HepG2 (cell line): ENCODE measurements at regions not wholly inside any gene's neighbourhood (a gene's known extent, or its start where the extent isn't known, plus 50 kb on each side); places are given as distances from the start of the nearest gene placed in this dataset.
A peak's percentile ranks its signal among the peaks of the same experiment; 100 is the strongest.

Source experiments
- ATF5 ChIP-seq: sonication (generic); formaldehyde crosslinking; IDR thresholded peaks from 2 replicates; pipeline ENCODE4 v1.4.0; 2020; ENCODE audit warnings: mild to moderate bottlenecking, low read depth, missing genetic modification reagents
- FOXO4 ChIP-seq: sonication (generic); formaldehyde crosslinking; conservative IDR thresholded peaks from 2 replicates; pipeline ENCODE4 v1.8.1; 2023; ENCODE audit warnings: missing genetic modification reagents
- GFI1 ChIP-seq: sonication (generic); formaldehyde crosslinking; IDR thresholded peaks from 2 replicates; pipeline ENCODE4 v1.5.0; 2020; ENCODE audit warnings: missing genetic modification reagents, mild to moderate bottlenecking, borderline replicate concordance
- HNF4G ChIP-seq, 2 experiments: sonication (generic) in 1 of 2; formaldehyde crosslinking in 1 of 2; IDR thresholded peaks; 2 replicates each; pipeline versions ENCODE4 v1.4.0 to v1.6.1; 2011 to 2020; ENCODE audit warnings: borderline replicate concordance in 2 of 2, low read depth in 2 of 2, mild to moderate bottlenecking in 2 of 2, low read length in 1 of 2, missing genetic modification reagents in 1 of 2, moderate library complexity in 1 of 2
- HNRNPL ChIP-seq: fragments of 200-400 bp; formaldehyde crosslinking; IDR thresholded peaks from 2 replicates; pipeline ENCODE4 v1.6.1; 2017; ENCODE audit warnings: mild to moderate bottlenecking, low read depth, low read length
- NFKB2 ChIP-seq: sonication (generic); formaldehyde crosslinking; IDR thresholded peaks from 2 replicates; pipeline ENCODE4 v1.4.0; 2020; ENCODE audit warnings: missing genetic modification reagents, borderline replicate concordance
- RARA ChIP-seq: IDR thresholded peaks from 2 replicates; pipeline ENCODE4 v1.6.1; 2016; ENCODE audit warnings: missing genetic modification reagents, missing compliant biosample characterization
- RXRA ChIP-seq: sonication (generic); formaldehyde crosslinking; IDR thresholded peaks from 2 replicates; pipeline ENCODE4 v1.5.1; 2020; ENCODE audit warnings: missing genetic modification reagents
- SRF ChIP-seq: IDR thresholded peaks from 2 replicates; pipeline ENCODE4 v1.6.1; 2011; ENCODE audit warnings: mild to moderate bottlenecking, low read depth, low read length, moderate library complexity
- ZMYM3 ChIP-seq: sonication (generic); formaldehyde crosslinking; IDR thresholded peaks from 2 replicates; pipeline ENCODE4 v1.5.1; 2020; ENCODE audit warnings: mild to moderate bottlenecking, missing genetic modification reagents
- ZNF205 ChIP-seq: IDR thresholded peaks from 2 replicates; pipeline ENCODE4 v1.6.1; 2018; ENCODE audit warnings: missing biosample characterization, missing genetic modification reagents
- ZNF263 ChIP-seq: sonication (generic); formaldehyde crosslinking; IDR thresholded peaks from 2 replicates; pipeline ENCODE4 v1.4.0; 2020; ENCODE audit warnings: missing genetic modification reagents
- ZNF501 ChIP-seq: sonication (generic); formaldehyde crosslinking; IDR thresholded peaks from 2 replicates; pipeline ENCODE4 v1.5.1; 2020; ENCODE audit warnings: mild to moderate bottlenecking, moderate library complexity, missing genetic modification reagents
- ZNF557 ChIP-seq: sonication (generic); formaldehyde crosslinking; IDR thresholded peaks from 2 replicates; pipeline ENCODE4 v1.4.0; 2020; ENCODE audit warnings: missing genetic modification reagents
- TF ChIP-seq, protein P1 (sequence below): sonication (generic); formaldehyde crosslinking; IDR thresholded peaks from 2 replicates; pipeline ENCODE4 v1.9.0; 2022; ENCODE audit warnings: missing genetic modification reagents, mild to moderate bottlenecking, borderline replicate concordance
- TF ChIP-seq, protein P2 (sequence below): IDR thresholded peaks from 2 replicates; pipeline ENCODE4 v1.6.1; 2018; ENCODE audit warnings: missing genetic modification reagents, mild to moderate bottlenecking, missing compliant biosample characterization
- TF ChIP-seq, protein P3 (sequence below): sonication (generic); formaldehyde crosslinking; conservative IDR thresholded peaks from 2 replicates; pipeline ENCODE4 v1.4.0; 2020; ENCODE audit warnings: mild to moderate bottlenecking, missing genetic modification reagents, moderate library complexity

DNA sequence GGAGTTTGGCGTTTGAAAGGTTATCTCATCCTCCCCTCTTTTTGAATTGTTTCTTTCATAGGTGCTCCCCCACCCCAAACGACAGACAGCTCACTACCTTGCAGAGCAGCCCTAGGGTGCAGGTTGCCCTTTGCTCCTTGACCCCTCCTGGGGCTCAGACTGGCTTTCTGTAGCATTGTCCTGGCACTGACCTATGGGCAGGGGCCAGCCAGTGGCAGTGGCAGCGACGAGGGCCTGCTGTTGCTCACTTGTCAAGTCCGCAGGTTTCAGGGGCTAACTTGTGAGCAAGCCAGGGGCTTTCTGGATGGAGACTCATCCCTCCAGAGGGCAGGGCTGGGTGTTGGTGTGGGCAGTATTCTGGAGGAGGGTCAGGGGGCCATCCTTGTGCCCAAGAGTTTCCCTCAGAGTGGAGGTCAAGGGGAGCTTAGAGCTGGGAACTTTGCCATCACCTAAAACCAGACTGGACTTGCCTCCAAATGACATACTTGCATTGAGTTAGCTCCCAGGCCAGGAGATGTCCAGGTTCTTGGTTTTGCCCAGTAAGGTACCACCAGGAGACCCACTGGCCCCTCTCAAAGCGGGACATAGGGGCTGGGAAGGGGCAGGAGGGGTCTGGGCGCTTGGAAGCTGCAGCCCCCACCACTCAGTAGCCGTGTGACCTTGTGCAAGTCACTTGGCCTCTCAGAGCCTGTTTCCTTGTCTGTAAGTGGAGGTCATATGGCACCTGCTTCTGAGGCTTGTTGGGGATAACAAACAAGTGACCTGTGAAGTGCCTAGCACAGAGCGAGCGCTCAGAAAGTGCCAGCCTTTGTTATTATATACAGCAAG is 53.5 kb upstream of the CDKN2AIPNL start (continued):
- TF ChIP-seq FOXO4, result 0 out of 2 replicates have a peak, but pooled peaks have one; percentile 40
- 0 out of 2 replicates have a peak, but pooled peaks have one; percentile 6 for TF ChIP-seq NFKB2 (CRISPR knock-in tag)
- TF ChIP-seq HNRNPL, result peak; percentile 92
- TF ChIP-seq SRF, result no peak
- TF ChIP-seq, protein P1, sequence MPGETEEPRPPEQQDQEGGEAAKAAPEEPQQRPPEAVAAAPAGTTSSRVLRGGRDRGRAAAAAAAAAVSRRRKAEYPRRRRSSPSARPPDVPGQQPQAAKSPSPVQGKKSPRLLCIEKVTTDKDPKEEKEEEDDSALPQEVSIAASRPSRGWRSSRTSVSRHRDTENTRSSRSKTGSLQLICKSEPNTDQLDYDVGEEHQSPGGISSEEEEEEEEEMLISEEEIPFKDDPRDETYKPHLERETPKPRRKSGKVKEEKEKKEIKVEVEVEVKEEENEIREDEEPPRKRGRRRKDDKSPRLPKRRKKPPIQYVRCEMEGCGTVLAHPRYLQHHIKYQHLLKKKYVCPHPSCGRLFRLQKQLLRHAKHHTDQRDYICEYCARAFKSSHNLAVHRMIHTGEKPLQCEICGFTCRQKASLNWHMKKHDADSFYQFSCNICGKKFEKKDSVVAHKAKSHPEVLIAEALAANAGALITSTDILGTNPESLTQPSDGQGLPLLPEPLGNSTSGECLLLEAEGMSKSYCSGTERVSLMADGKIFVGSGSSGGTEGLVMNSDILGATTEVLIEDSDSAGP (CRISPR knock-in tag), result peak; percentile 52; the same call in 1 of the 2 replicates
- 0 out of 2 replicates have a peak, but pooled peaks have one; percentile 23 for TF ChIP-seq RXRA (CRISPR knock-in tag)
- TF ChIP-seq GFI1 (CRISPR knock-in tag), result peak; percentile 36
- no peak for TF ChIP-seq ZNF557 (CRISPR knock-in tag)
- peak; percentile 99 for TF ChIP-seq ZNF205 (CRISPR knock-in tag)
- TF ChIP-seq HNF4G (IDR thresholded peaks at IDR 0.05; ENCODE audit: borderline replicate concordance, low read depth, low read length), result peak; percentile 43; the same call in 1 of the 2 replicates
- no peak for TF ChIP-seq HNF4G (CRISPR knock-in tag; IDR thresholded peaks at IDR 0.05; ENCODE audit: borderline replicate concordance, low read depth)
- 0 out of 2 replicates have a peak, but pooled peaks have one; percentile 36 for TF ChIP-seq RARA (CRISPR knock-in tag)
- TF ChIP-seq ZNF263 (CRISPR knock-in tag), result peak; percentile 60; the same call in 1 of the 2 replicates
- peak; percentile 86; the same call in 1 of the 2 replicates for TF ChIP-seq ZMYM3 (CRISPR knock-in tag)
- TF ChIP-seq, protein P2, sequence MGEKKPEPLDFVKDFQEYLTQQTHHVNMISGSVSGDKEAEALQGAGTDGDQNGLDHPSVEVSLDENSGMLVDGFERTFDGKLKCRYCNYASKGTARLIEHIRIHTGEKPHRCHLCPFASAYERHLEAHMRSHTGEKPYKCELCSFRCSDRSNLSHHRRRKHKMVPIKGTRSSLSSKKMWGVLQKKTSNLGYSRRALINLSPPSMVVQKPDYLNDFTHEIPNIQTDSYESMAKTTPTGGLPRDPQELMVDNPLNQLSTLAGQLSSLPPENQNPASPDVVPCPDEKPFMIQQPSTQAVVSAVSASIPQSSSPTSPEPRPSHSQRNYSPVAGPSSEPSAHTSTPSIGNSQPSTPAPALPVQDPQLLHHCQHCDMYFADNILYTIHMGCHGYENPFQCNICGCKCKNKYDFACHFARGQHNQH (CRISPR knock-in tag), result peak; percentile 8; the same call in 1 of the 2 replicates
- TF ChIP-seq, protein P3, sequence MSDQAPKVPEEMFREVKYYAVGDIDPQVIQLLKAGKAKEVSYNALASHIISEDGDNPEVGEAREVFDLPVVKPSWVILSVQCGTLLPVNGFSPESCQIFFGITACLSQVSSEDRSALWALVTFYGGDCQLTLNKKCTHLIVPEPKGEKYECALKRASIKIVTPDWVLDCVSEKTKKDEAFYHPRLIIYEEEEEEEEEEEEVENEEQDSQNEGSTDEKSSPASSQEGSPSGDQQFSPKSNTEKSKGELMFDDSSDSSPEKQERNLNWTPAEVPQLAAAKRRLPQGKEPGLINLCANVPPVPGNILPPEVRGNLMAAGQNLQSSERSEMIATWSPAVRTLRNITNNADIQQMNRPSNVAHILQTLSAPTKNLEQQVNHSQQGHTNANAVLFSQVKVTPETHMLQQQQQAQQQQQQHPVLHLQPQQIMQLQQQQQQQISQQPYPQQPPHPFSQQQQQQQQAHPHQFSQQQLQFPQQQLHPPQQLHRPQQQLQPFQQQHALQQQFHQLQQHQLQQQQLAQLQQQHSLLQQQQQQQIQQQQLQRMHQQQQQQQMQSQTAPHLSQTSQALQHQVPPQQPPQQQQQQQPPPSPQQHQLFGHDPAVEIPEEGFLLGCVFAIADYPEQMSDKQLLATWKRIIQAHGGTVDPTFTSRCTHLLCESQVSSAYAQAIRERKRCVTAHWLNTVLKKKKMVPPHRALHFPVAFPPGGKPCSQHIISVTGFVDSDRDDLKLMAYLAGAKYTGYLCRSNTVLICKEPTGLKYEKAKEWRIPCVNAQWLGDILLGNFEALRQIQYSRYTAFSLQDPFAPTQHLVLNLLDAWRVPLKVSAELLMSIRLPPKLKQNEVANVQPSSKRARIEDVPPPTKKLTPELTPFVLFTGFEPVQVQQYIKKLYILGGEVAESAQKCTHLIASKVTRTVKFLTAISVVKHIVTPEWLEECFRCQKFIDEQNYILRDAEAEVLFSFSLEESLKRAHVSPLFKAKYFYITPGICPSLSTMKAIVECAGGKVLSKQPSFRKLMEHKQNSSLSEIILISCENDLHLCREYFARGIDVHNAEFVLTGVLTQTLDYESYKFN (CRISPR knock-in tag), result peak; percentile 36; the same call in 1 of the 2 replicates
- no peak for TF ChIP-seq ATF5
- TF ChIP-seq ZNF501 (CRISPR knock-in tag), result peak; percentile 66; the same call in 1 of the 2 replicates
